Superior temporal gyrus (tissue), 1 donor: ENCODE measurements at regions not wholly inside any gene's neighbourhood (a gene's known extent, or its start where the extent isn't known, plus 50 kb on each side); places are given as distances from the start of the nearest gene placed in this dataset.
"Not testable (repeated sequence)": the region's sequence is repeated elsewhere in the genome, so short reads cannot be mapped to it uniquely, and the experiment has no call there.

Experiments used
- DNase-seq: peaks from one replicate; pipeline ENCODE4 v3.0.0-alpha.2; 2016; ENCODE audit errors: extremely low spot score

DNA sequence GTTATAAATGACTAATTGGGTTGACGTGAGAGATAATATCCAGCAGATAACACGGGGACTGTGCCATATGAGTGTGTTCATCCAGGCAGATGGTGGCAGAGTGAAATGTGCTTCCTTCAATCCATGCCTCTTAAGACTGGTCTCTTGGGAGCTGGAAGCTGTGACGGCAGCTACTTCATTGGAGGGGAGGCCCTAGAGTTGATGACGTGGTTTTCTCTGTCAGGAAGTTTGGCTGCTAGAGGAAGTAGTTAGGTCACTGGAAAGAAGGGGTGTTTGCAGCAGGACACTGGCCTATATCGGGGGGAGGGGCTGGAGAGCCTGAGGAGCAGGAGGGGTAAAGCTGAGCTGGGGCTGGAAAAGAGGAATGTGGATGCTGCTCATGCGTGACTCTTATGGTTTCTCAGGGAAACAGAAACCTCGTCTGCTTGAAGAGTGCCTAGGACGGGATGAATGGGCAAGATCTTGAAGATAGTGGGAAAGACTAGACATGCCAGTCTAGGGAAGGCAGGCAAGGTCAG is 3051.6 kb downstream of the RPIA start:
- DNase-seq, result not testable (repeated sequence)

DNA sequence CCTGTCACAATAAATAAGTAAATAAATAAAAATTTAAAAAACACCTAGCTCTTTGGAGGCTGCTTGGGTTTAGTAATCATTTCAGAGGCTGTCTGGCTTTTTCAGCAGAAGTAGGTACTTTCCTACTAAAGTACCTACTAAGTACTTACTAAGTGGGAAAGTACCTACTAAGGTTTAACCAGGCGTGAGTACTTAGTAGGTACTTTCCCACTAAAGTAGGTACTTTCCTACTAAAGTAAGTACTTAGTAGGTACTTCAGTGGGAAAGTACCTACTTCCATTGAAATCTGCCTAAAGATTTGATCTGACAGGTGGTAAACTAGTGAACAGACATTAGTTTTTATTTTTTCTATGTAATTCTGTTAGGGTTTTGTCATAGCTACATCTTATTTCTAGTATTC is 3052.4 kb downstream of the RPIA start:
- not testable (repeated sequence) for DNase-seq

DNA sequence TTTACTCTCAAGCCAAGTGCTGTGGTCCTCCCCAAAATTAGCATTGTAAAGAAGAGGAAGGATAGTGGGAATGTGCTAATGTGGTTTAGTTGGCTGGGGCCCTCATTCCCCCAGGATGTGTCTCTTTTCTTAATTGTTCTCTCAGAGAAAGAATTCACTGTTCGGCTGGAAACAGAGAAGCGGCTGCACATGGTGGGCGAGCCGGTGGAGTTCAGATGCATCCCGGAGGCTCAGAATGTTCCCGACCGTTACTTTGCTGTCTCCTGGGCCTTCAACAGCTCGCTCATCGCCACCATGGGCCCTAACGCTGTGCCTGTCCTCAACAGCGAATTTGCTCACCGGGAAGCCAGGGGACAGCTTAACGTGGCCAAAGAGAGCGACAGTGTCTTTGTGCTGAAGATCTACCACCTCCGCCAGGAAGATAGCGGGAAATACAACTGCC is 3053.2 kb downstream of the RPIA start:
- DNase-seq, result not testable (repeated sequence)

DNA sequence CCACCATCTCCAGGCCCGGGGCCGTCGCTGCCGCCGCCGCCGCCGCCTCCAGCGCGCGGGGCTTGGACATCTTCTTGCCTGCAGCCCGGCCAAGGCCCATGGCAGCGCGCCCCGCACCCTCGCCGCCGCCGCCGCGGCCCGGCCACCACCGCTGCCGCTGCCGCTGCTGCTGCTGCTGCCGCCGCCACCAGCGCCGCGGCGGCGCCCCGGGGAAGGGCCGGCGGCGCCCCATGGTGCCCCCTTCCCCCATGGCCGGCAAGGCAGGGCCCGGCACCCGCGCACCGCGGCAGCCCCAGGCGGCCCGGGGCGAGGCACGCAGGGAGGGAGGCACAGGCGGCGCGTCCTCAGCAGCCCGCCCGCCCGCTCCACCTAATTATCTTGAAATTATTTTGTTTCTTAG is 3057.4 kb downstream of the RPIA start:
- no peak for DNase-seq

DNA sequence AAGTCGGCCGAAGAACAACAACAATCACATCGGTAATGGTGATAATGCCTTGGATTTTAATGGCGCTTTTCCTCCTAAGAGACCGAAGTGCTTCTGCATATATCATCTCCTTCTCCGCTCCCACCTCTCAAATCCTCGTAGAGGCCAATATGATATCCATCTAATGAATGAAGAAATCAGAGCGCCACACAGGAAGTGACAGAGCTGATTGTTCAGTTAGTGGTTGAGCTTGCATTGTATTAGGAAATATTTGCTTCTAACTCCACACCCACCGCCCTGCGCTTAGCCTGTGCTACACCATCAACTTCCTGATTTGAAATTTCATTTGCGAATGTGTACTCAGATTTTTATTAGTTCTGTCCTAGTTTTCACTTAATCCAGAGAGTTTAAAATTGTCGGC is 3058.2 kb downstream of the RPIA start:
- DNase-seq, result not testable (repeated sequence)

DNA sequence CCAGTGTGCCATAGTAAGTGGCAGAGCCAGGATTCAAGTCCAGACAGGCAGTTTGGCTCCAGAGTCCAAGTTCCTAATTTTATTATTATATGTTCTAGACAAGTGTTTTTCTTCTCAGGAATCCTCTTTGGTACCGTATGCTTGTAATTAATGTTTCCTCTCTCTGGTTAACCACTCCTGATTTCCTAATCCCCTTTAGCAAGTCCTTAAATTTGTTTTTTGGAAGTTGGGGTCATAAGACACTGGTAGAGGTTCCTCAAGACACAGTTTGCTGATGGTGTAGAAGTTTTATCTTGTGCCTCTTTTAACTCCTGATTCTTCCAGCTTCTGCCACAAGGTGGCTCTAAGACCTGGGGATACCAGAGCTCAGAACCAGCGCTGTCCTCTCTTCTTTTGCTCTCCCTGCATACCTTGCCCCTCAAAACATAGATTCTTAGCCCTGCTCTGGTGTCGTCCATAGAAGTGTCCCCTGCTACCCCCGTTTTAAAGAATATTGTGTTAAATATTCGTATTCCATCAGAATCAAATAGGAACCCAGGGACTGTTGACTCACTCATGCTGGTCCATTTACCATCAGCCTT is 3068.0 kb downstream of the RPIA start:
- not testable (repeated sequence) for DNase-seq

DNA sequence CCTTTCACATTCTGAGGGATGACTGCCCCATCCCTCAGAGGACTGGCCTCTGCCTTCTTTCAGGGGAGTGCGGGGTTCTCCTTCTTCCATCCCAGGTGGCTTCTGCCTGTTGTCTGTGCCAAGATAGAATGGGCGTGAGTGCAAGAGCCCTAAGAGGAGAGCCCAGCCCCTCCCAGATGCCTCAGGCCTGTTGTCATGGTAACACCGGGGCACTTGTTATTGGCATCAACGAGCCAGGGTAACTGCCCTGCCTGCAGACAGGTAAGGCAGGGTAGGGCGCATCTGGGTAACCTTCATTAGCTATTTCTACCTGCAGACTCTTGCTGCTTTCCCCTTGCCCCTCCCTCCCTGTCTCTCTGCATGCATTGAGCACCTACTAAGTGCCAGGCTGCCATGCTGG is 3069.2 kb downstream of the RPIA start:
- DNase-seq, result not testable (repeated sequence)

DNA sequence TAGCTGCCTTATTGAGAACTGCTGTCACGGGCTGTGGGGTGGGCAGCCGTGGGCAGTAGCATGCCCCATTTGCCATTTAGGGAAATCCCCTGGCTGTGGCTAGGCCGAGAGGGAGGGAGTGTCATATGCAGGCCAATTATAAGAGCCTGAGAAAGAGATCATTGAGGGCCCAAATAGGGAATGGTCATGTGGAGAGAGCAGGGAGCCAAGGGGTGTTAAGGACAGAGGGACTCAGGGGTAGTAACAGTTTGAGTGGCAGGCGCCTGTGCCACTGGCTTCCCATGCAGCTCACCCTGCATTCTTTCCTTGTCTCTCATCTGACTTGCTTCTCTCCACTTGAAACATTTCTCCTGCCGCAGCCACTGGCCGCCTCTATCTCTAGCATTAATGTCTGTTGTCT is 3070.8 kb downstream of the RPIA start:
- DNase-seq, result not testable (repeated sequence)

DNA sequence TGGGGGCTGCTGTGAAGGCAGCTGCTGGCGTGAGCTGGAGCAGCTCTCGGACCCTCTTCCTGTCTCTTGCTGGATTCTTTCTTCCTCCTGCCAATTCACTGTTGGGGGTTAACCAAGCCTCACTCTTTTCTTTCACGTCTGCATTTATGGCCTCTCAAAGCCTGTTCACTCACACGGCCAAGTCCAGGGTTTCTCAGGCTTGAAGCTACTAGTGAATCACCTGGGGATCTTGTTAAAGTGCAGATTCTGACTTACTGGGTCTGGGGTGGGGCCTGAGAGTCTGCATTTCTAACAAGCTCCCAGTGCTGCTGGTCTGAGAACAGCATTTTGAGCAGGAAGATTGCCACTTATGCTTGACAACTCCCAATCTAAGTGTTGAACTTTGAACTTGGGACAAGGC is 3072.2 kb downstream of the RPIA start:
- DNase-seq, result not testable (repeated sequence)

DNA sequence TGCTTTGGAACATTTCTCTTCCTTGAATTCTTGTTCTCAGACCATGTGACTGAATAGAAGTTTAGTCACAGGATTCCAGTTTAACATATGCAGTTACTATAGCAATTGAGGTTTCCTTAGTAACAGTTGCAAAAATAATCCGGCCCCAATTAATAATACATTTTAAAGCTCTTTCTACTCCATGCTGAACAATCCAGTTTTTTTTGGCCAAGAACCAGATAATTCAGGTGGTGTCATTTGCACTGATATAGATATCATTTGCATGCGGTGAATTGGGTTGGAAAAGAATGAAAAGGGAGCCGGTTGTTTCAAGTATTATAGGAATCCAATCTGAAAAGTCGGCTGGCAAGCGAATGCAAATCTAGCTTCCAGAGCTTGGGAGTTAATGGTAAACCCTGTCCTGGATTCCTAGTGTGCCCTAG is 3073.1 kb downstream of the RPIA start:
- DNase-seq, result peak; percentile 24

DNA sequence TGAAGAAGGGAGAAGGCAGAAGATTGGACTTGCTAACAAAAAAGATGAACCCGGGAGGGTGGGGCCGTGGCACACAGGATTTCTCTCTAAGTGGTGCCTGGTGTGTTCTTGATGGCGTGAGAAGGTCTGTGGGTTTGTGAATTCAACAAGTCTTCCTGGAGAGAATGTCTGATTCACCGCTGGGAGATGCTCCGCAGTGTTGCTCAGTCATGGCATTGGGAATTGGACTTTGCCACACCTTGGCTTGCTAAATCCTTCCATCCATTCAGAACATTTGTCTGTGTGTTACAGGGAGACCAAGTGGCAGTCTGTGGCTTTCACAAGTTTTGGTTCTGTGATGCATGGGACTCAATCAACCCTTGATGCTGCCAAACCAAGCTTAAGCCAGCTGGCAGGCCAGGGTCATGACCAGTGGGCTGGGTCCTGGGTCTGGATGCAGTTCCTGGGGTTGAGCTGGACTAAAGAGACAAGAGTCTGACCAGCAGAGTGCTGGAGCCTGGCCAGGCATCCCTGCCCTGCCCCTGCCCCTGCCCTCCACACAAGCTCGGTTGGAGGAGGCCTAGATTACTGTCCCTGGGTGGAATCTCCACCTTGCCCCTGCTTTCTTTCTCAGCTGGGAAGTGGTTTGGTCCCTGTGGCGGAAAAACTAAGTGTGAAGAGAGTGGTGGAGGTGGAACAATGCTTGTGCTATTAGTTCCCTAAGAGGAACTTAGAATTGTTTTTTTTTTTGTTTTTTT is 3073.7 kb downstream of the RPIA start:
- not testable (repeated sequence) for DNase-seq

DNA sequence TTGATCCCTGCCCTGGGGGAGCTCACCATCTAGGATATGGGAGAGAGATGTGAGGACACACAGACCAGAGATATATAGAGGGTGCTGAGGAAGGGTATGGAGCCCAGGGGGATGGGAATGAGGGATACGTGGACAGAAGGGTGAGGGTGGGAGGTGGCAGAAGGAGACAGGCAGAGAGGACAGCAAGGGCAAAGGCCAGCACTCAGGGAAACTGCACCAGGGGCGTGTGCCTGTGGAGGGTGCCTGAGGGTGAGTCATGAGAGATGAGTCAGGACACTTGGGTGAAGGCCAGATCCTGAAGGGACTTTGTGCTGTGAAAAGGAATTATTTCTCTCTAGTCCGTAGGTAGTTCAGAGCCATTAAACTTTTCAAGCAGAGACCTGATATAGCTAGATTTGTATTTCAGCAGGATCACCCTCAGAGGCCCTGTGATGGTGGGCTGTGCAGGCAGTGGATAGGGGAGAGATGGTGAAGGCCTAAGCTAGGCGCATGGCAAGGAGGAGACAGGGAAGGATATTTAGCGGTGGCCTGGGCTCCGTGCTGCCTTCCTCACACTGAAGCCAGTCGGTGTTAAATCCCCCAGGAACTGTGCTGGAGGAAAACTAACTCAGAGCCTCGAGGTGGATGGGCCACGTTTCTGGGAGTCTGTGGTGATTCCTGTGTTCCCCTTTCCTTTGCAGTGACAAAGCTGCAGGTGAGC is 3075.0 kb downstream of the RPIA start:
- peak; percentile 9 for DNase-seq

DNA sequence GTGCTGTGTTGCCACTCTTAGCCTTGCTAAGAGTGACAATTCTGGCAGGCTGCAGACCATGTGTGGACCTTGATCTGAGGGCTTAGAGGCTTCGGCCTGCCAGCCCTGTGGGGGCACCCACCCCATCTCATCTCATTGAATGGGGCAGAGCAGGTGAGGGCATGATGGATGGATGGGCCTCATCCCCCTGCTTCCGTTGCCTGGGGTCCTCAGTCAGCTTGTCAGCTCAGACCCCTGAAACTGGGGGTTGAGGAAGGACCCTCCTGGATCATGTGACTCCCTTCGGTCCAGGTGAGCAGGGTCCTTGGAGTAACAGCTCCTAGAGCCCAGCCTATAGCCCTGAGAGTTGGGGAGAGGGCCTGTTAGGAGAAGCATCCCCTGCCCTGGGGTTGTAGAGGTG is 3076.8 kb downstream of the RPIA start:
- not testable (repeated sequence) for DNase-seq

DNA sequence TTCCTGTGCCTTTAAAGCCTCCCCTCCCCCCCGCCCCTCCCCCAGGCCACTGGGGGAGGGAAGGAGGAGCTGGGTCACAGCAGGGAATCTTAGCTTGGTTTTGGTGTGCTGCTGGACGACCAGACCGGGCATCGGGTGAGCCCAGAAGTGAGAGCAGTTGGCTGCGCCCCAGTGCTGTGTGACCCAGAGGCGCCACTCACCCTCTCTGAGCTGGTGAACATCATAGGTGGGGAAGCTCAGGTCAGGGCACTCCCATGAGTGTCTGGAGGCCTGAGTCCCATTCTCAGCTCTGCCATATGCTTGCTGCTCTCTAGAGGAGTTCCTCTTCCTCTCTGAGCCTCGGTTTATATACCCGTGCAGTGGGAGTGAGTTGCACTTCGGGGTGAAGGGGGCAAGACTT is 3077.5 kb downstream of the RPIA start:
- not testable (repeated sequence) for DNase-seq

DNA sequence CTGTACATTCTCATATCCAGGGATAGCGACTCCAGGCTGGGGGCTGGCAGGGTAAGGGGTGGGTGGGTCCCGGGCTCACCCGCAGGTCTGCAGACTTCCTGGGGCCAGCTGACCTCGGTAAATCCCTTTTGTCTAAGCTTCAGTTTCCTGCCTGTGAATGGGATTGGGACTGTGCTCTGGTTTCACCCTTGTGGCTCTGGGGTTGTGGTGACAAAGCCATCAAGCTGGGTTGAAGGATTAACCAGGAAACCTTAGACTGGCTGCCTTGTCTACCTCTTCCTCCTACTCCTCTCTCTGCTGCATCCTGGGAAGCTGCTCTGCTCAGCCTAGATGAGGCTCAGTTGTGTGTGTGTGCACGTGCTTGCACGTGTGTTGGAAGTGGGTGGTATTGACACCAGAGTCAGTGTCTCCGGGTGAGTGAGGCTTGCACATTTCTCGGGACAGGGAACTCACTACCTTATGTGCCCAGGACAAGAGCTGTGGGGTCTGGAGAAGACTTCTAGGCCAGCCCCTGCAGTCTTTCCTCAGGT is 3078.6 kb downstream of the RPIA start:
- not testable (repeated sequence) for DNase-seq

DNA sequence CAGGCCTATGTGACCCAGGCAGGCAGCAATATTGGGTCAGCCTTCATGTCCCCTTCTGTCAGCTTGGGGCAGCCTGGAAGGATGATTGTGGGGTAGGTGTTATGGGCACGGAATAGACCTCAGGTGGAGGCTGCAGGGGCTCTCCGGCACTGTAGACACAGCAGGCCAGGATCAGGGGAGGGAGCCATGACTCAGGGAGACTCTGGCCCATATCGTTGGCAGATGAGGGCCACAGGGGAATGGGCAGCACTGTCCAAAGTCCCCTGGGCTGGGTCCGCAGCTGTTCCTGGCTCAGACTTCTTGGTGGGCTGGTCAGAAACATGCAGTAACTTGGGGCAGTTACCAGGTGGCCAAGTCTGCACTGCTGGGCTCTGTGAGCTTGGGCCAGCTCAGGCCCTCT is 3080.1 kb downstream of the RPIA start:
- not testable (repeated sequence) for DNase-seq

DNA sequence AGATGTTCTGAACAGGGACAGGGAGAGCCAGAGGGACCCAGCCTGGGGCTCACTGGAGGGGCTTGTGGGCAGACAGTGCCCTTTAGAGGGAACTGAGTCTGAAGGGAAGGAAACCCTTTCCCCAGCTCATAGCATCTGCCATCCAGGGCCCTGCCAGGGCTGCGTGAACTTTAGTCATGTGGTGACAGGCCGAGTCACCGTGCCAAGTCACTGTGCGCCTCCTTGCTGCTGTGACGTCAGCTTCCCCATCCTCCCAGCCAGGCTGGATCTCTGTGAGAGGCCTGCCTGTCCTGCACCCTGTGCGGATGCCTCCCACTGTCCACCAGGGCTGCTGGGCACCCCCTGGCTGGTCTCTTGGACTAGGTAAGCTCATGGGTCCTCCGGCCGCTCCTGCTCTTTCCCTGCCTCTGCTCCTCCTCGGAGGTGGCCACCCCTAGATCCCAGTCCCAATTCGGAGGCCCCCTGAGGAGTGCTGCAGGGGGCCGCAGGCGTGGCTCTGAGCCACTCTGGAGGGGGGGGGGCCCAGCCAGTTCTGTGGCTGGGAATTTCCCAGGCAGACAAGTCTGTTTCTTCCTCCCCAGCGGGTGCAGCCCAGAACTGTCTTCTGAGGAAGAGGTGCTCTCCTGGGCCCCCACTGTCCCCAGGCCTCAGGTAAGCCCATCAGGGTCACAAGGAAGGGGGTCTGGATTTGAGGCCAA is 3080.9 kb downstream of the RPIA start:
- not testable (repeated sequence) for DNase-seq

DNA sequence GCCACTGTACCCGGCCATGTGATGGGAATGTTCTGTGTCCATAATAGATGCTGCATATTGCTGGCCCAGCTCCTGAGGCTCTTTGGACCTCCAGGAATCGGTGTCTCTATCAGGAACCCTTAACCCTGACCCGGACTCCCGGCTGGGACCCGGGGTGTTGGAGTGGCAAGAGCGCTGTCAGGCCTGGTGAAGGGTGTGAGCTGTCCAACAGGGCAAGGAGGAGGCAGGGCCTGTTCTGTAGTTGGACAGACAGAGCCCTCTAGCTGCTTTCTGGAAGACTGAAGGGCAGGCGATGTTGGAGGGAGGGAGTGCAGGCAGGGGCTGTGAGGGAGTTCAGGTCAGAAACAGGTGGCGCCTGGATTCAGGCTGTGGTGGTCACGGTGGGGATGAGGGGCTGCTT is 3082.3 kb downstream of the RPIA start:
- DNase-seq, result not testable (repeated sequence)

DNA sequence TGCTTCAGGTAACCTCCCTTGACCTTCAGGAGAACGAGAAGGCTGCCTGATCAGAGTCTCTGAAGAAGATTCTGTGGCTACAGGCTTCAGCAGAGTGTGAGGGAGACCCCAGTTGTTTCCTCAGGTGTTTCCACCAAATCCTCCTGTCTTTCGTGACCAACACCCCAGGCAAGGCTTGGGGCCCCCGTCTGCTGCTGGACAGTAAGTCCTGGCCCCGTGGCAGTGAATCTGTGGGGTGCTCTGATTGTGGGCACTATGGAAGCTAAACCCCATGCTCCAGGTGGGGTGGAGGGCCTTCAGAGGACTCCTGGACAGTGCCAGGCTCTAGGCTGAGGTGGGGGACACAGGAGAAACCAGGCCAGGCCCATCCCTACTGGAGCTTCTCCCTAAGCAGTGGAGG is 3083.7 kb downstream of the RPIA start:
- DNase-seq, result not testable (repeated sequence)

DNA sequence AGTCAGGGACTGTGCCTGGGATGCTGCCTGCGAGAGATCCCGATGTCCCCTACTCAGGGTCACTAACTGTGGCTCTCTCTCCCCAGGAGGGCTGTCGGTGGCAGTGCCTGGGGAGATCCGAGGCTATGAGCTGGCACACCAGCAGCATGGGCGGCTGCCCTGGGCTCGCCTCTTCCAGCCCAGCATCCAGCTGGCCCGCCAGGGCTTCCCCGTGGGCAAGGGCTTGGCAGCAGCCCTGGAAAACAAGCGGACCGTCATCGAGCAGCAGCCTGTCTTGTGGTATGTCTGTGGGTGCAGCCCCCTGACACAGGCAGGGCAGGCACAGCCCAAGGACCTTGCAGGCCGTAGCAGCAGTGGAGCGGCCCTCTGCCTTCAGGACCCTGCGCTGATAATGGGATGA is 3088.9 kb downstream of the RPIA start:
- not testable (repeated sequence) for DNase-seq

DNA sequence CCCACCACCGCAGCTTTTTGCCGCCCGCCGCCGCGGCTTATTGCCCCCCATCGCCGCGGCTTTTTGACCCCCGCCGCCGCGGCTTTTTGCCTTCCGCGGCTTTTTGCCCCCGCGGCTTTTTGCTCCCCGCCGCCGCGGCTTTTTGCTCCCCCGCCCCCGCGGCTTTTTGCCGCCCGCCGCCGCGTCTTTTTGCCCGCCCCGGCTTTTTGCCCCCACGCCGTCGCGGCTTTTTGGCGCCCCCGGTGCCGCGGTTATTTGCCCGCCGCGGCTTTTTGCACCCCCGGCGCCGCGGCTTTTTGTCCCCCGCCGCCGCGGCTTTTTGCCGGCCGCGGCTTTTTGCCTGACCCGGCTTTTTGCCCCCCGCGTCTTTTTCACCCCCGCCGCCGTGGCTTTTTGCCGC is 3061.8 kb upstream of the TEKT4 start:
- DNase-seq, result not testable (repeated sequence)
